PFSK-1 (cell line): ENCODE measurements at regions not wholly inside any gene's neighbourhood (a gene's known extent, or its start where the extent isn't known, plus 50 kb on each side); places are given as distances from the start of the nearest gene placed in this dataset.

ENCODE experiments used
- FOXP2 ChIP-seq: optimal IDR thresholded peaks from 2 replicates; pipeline ENCODE3; 2011; ENCODE audit warnings: borderline replicate concordance, control low read depth, inconsistent platforms; ENCODE audit not compliant: insufficient read depth; ENCODE audit errors: extremely low read length, extremely low read depth
- POLR2AphosphoS5 ChIP-seq: IDR thresholded peaks from 2 replicates; pipeline ENCODE4 v1.6.1; 2012; ENCODE audit warnings: low read depth, mild to moderate bottlenecking, control low read depth, low read length, moderate library complexity
- REST ChIP-seq, 2 experiments: IDR thresholded peaks; 2 replicates each; pipeline versions ENCODE4 v1.6.1 to v1.8.0; 2011 to 2012; ENCODE audit warnings: low read depth in 2 of 2, low read length in 2 of 2, control low read depth in 1 of 2, inconsistent platforms in 1 of 2, mild to moderate bottlenecking in 1 of 2, moderate library complexity in 1 of 2; ENCODE audit not compliant: insufficient read depth in 1 of 2
- SIN3A ChIP-seq: IDR thresholded peaks from 2 replicates; pipeline ENCODE4 v1.6.1; 2012; ENCODE audit warnings: mild to moderate bottlenecking, low read length, moderate library complexity, borderline replicate concordance; ENCODE audit not compliant: insufficient read depth
- TAF1 ChIP-seq: IDR thresholded peaks from 2 replicates; pipeline ENCODE4 v1.6.1; 2012; ENCODE audit warnings: low read length, control low read depth, borderline replicate concordance; ENCODE audit not compliant: insufficient read depth

DNA sequence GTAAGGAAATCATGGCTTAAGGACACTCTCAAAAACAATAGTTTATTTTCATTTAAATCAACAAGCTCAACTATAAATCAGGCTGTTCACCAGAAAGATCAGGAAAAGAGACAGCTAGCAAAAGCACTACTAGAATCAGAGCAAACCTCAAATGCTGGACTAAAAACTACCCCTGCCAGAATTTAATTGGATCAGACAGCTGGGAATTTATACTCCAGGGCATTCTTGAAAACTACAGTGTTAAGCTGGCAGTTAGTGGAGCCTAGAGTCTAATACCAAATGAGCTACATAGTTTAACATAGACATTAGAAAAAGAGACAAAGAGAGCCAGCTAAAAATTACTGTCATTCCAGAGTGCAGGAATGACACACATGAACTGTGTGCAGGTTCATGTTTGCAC, 1016.4 kb upstream of the CRIM1 start:
- TF ChIP-seq REST (IDR thresholded peaks at IDR 0.05; ENCODE audit: insufficient read depth in 1 of 2, low read depth in 2 of 2, low read length in 2 of 2) (no peak), POLR2AphosphoS5 (no peak), SIN3A (no peak), TAF1 (no peak), FOXP2 (no peak)
